ENCODE measurements at regions not wholly inside any gene's neighbourhood (a gene's known extent, or its start where the extent isn't known, plus 50 kb on each side); places are given as distances from the start of the nearest gene placed in this dataset.

DNA sequence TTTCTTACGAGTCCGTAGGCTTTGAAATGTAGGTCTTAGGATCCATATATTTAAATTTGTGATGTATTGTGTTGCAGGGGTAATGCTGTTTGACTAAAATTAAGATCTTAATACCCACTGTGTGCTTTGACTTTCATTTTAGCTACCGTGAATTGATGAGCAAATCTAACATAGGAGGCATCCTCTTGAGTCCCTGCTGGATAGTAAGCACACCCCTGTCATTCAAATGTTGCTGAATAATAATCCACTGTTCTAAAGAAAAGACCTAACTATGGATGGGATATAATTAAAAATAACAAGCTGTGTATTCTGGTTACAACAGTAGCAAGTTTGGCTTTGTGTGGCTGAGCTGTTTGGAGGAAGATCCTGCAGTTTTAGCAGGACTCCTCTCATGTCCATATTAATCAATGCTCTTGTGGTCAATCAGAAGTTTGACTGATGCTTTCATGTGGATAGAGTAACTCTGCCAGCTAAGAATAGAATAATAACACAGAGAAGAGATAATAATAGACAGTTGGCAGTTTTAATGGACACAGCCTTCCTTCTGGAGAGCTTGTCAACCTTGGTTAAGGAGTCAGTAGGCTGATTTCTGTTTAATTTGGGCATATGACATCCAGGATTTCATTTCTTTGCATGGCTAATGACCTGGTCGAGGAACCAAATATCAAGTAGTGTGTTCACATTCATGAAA is 148.1 kb upstream of the MIS18BP1 start:
- no peak overlapping the region for H3K4me3 ChIP-seq (ENCODE audit: low read depth, low read length, poor library complexity, severe bottlenecking)
- no TSS peak for BruUV-seq (replicated peaks)
- intact Hi-C loops (cut with micrococcal nuclease; ENCODE audit: unreplicated experiment): no loop called here

DNA sequence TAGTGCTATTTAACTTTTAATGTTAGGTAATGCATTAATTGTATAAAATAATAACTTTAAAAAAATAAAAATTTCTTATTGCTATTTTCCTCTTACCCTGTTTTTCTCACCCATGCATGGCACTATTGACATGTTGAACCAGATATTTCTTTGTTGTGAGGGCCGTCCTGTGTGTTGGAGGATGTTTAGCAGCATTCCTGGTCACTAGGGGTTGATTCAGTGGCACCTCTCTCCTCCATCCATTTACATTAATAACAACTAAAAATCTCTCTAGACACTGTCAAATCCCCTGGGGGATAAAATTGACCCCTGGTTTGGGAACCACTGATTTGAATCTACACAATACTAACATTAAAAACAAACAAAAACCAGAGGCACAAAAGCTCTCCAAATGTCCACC is 147.5 kb upstream of the MIS18BP1 start:
- no peak for DNase-seq (ENCODE audit: low spot score)
- CTCF ChIA-PET: no interaction called here
- POLR2A ChIA-PET (ENCODE audit: low non-redundant PET): no interaction called here
- H3K4me1 ChIP-seq (ENCODE audit: insufficient read depth, low read length, poor library complexity, severe bottlenecking): no peaks in the 10 kb centered on the region
- H3K27ac ChIP-seq (ENCODE audit: low read depth, low read length, poor library complexity, severe bottlenecking): no peak overlapping the region
- peaks cover 11% of the 10 kb centered on the region for H3K27me3 ChIP-seq (replicated peaks; ENCODE audit: insufficient read depth, low read depth, low read length, poor library complexity)
- H3K9me3 ChIP-seq (ENCODE audit: low read depth, low read length, poor library complexity, severe bottlenecking): no peaks in the 10 kb centered on the region
- BruUV-seq (replicated peaks): no TSS peak
- H3K36me3 ChIP-seq (ENCODE audit: insufficient read depth, low read length, poor library complexity, severe bottlenecking): no peaks in the 10 kb centered on the region
- TF ChIP-seq EZH2 (IDR thresholded peaks at IDR 0.05; ENCODE audit: borderline replicate concordance, low read depth, low read length, poor library complexity, severe bottlenecking): no peak
- TF ChIP-seq, protein P1, sequence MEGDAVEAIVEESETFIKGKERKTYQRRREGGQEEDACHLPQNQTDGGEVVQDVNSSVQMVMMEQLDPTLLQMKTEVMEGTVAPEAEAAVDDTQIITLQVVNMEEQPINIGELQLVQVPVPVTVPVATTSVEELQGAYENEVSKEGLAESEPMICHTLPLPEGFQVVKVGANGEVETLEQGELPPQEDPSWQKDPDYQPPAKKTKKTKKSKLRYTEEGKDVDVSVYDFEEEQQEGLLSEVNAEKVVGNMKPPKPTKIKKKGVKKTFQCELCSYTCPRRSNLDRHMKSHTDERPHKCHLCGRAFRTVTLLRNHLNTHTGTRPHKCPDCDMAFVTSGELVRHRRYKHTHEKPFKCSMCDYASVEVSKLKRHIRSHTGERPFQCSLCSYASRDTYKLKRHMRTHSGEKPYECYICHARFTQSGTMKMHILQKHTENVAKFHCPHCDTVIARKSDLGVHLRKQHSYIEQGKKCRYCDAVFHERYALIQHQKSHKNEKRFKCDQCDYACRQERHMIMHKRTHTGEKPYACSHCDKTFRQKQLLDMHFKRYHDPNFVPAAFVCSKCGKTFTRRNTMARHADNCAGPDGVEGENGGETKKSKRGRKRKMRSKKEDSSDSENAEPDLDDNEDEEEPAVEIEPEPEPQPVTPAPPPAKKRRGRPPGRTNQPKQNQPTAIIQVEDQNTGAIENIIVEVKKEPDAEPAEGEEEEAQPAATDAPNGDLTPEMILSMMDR (conservative IDR thresholded peaks at IDR 0.05; ENCODE audit: low read depth, low read length): no peak
- no peak overlapping the region for H3K4me3 ChIP-seq (ENCODE audit: low read depth, low read length, poor library complexity, severe bottlenecking)
- intact Hi-C loops (cut with micrococcal nuclease; ENCODE audit: unreplicated experiment): no loop called here

More for the DNA sequence above, 148.1 kb upstream of the MIS18BP1 start:
- TF ChIP-seq EZH2 (IDR thresholded peaks at IDR 0.05; ENCODE audit: borderline replicate concordance, low read depth, low read length, poor library complexity, severe bottlenecking): no peak
- TF ChIP-seq, protein P1 (conservative IDR thresholded peaks at IDR 0.05; ENCODE audit: low read depth, low read length): no peak
- Histone ChIP-seq H3K9me3 (ENCODE audit: low read depth, low read length, poor library complexity, severe bottlenecking) (no peaks in the 10 kb centered on the region), H3K4me1 (ENCODE audit: insufficient read depth, low read length, poor library complexity, severe bottlenecking) (no peaks in the 10 kb centered on the region), H3K27me3 (replicated peaks; ENCODE audit: insufficient read depth, low read depth, low read length, poor library complexity) (peaks cover 11% of the 10 kb centered on the region), H3K36me3 (ENCODE audit: insufficient read depth, low read length, poor library complexity, severe bottlenecking) (no peaks in the 10 kb centered on the region), H3K27ac (ENCODE audit: low read depth, low read length, poor library complexity, severe bottlenecking) (no peak overlapping the region)
- DNase-seq (ENCODE audit: low spot score): no peak
- ChIA-PET POLR2A (ENCODE audit: low non-redundant PET) (no interaction called here), CTCF (no interaction called here)

DNA sequence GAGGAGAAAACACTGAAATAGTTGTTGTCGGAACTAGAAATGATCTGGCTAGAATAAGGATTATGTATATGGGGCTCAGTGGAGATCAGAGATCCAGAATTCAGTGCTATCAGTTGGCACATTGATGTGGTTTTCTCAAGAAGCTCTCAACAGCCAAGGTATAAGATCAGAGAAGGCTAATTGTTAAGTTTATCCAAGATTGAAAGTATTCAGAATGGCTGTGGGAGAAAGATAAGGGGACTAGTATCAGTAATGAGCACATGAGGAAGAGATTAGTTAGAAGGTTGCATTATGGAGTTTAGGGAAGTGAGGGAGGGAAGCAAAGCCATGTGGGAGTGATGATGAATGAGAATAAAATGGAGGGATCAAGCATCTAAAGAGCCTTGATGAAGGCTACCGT is 128.1 kb upstream of the MIS18BP1 start:
- ChIA-PET CTCF (no interaction called here), POLR2A (ENCODE audit: low non-redundant PET) (no interaction called here)
- TF ChIP-seq EZH2 (IDR thresholded peaks at IDR 0.05; ENCODE audit: borderline replicate concordance, low read depth, low read length, poor library complexity, severe bottlenecking): no peak
- TF ChIP-seq, protein P1 (conservative IDR thresholded peaks at IDR 0.05; ENCODE audit: low read depth, low read length): no peak
- intact Hi-C loops (cut with micrococcal nuclease; ENCODE audit: unreplicated experiment): no loop called here
- Histone ChIP-seq H3K4me1 (ENCODE audit: insufficient read depth, low read length, poor library complexity, severe bottlenecking) (no peaks in the 10 kb centered on the region), H3K27me3 (replicated peaks; ENCODE audit: insufficient read depth, low read depth, low read length, poor library complexity) (no peaks in the 10 kb centered on the region), H3K9me3 (ENCODE audit: low read depth, low read length, poor library complexity, severe bottlenecking) (no peaks in the 10 kb centered on the region), H3K4me3 (ENCODE audit: low read depth, low read length, poor library complexity, severe bottlenecking) (no peak overlapping the region), H3K36me3 (ENCODE audit: insufficient read depth, low read length, poor library complexity, severe bottlenecking) (no peaks in the 10 kb centered on the region), H3K27ac (ENCODE audit: low read depth, low read length, poor library complexity, severe bottlenecking) (no peak overlapping the region)
- no TSS peak for BruUV-seq (replicated peaks)
- no peak for DNase-seq (ENCODE audit: low spot score)

Data from A673 (cell line).